GM12865 (cell line): ENCODE measurements at regions not wholly inside any gene's neighbourhood (a gene's known extent, or its start where the extent isn't known, plus 50 kb on each side); places are given as distances from the start of the nearest gene placed in this dataset.

Source experiments
- DNase-seq: peaks from one replicate; pipeline ENCODE4 v3.0.0; 2010; ENCODE audit warnings: low read depth
- H3K4me3 ChIP-seq: 2 replicates; pipeline ENCODE4 v1.5.1; 2011; ENCODE audit warnings: mild to moderate bottlenecking, low read depth, low read length, control low read depth
- CTCF ChIP-seq: IDR thresholded peaks from 2 replicates; pipeline ENCODE4 v1.5.1; 2011; ENCODE audit warnings: low read length, control low read depth, low read depth, inconsistent platforms; ENCODE audit not compliant: insufficient read depth; ENCODE audit errors: missing control alignments

GRCh38 chr3:86815880-86816279 is 175.1 kb downstream of the VGLL3 start:
- no peak for DNase-seq
- no peak for TF ChIP-seq CTCF
- no peak overlapping the region for H3K4me3 ChIP-seq

GRCh38 chr3:86814918-86815655 is 175.9 kb downstream of the VGLL3 start:
- no peak for TF ChIP-seq CTCF
- no peak for DNase-seq
- H3K4me3 ChIP-seq, result no peak overlapping the region

GRCh38 chr3:86814321-86814720 is 176.6 kb downstream of the VGLL3 start:
- DNase-seq, result no peak
- no peak overlapping the region for H3K4me3 ChIP-seq
- TF ChIP-seq CTCF, result no peak

- no peak for TF ChIP-seq CTCF
- no peak overlapping the region for H3K4me3 ChIP-seq
- no peak for DNase-seq
Observed at GRCh38 chr3:86801921-86802320, 189.0 kb downstream of the VGLL3 start.

- DNase-seq, result no peak
- no peak for TF ChIP-seq CTCF
- H3K4me3 ChIP-seq, result no peak overlapping the region
Observed at GRCh38 chr3:86801066-86801465, 189.9 kb downstream of the VGLL3 start.

GRCh38 chr3:86800116-86800515 is 190.8 kb downstream of the VGLL3 start:
- no peak overlapping the region for H3K4me3 ChIP-seq
- no peak for DNase-seq
- no peak for TF ChIP-seq CTCF

- no peak overlapping the region for H3K4me3 ChIP-seq
- no peak for TF ChIP-seq CTCF
- DNase-seq, result no peak
Observed at GRCh38 chr3:86797946-86798345, 193.0 kb downstream of the VGLL3 start.
